Stromal cell of bone marrow (primary cell): ENCODE measurements at regions not wholly inside any gene's neighbourhood (a gene's known extent, or its start where the extent isn't known, plus 50 kb on each side); places are given as distances from the start of the nearest gene placed in this dataset.

Experiments
- DNase-seq: peaks from one replicate; pipeline ENCODE4 v3.0.0-alpha.2; 2012; ENCODE audit warnings: low read depth

GRCh38 chr14:84671776-84672175, 858.2 kb upstream of the FLRT2 start:
- no peak for DNase-seq

- no peak for DNase-seq
These were observed 855.3 kb upstream of the FLRT2 start for GRCh38 chr14:84674636-84675035.

GRCh38 chr14:84686550-84686949, 843.4 kb upstream of the FLRT2 start:
- DNase-seq = no peak

GRCh38 chr14:84688297-84689025, 841.5 kb upstream of the FLRT2 start:
- DNase-seq = no peak

GRCh38 chr14:84694161-84694560, 835.8 kb upstream of the FLRT2 start:
- DNase-seq = no peak

GRCh38 chr14:84704601-84705000, 825.3 kb upstream of the FLRT2 start:
- DNase-seq = no peak

- DNase-seq = no peak
These were observed 822.1 kb upstream of the FLRT2 start for GRCh38 chr14:84707830-84708229.

- DNase-seq = no peak
These were observed 821.1 kb upstream of the FLRT2 start for GRCh38 chr14:84708865-84709264.

- DNase-seq = no peak
These were observed 803.5 kb upstream of the FLRT2 start for GRCh38 chr14:84726471-84726870.

- no peak for DNase-seq
These were observed 780.6 kb upstream of the FLRT2 start for GRCh38 chr14:84749191-84749955.

GRCh38 chr14:84750284-84750683, 779.7 kb upstream of the FLRT2 start:
- DNase-seq = no peak

- DNase-seq = peak; percentile 14
These were observed 779.0 kb upstream of the FLRT2 start for GRCh38 chr14:84750763-84751554.

- no peak for DNase-seq
These were observed 778.2 kb upstream of the FLRT2 start for GRCh38 chr14:84751745-84752144.

- DNase-seq = no peak
These were observed 769.3 kb upstream of the FLRT2 start for GRCh38 chr14:84760489-84761126.

GRCh38 chr14:84767434-84767833, 762.5 kb upstream of the FLRT2 start:
- no peak for DNase-seq

GRCh38 chr14:84770030-84770429, 759.9 kb upstream of the FLRT2 start:
- peak; percentile 6 for DNase-seq

GRCh38 chr14:84777356-84777755, 752.6 kb upstream of the FLRT2 start:
- DNase-seq = no peak

GRCh38 chr14:84782902-84783301, 747.0 kb upstream of the FLRT2 start:
- no peak for DNase-seq

- DNase-seq = no peak
These were observed 746.4 kb upstream of the FLRT2 start for GRCh38 chr14:84783511-84783910.

GRCh38 chr14:84785996-84786395, 743.9 kb upstream of the FLRT2 start:
- no peak for DNase-seq

- DNase-seq = no peak
These were observed 740.9 kb upstream of the FLRT2 start for GRCh38 chr14:84789012-84789411.

GRCh38 chr14:84792722-84793410, 737.1 kb upstream of the FLRT2 start:
- no peak for DNase-seq
